HCT116 (cell line): ENCODE measurements at regions not wholly inside any gene's neighbourhood (a gene's known extent, or its start where the extent isn't known, plus 50 kb on each side); places are given as distances from the start of the nearest gene placed in this dataset.
"Not testable (repeated sequence)": the region's sequence is repeated elsewhere in the genome, so short reads cannot be mapped to it uniquely, and the experiment has no call there.

Experiments used
- ATAC-seq: fragments of 200-7000 bp; cut with Tn5 transposase; 2 replicates; pipeline ENCODE4 v1.9.1; 2020; ENCODE audit warnings: mild to moderate bottlenecking, moderate library complexity
- BruUV-seq: library from RNA; stranded (reverse); fragments of 400-500 nt; replicated peaks from 2 replicates; lab custom pipeline; 2021; lab: Mats Ljungman, UMichigan
- CTCF ChIA-PET: fragments of 300-600 bp; sonication (Branson Sonifier 250); formaldehyde crosslinking; loops from one replicate; lab custom pipeline; 2021; ENCODE audit warnings: antibody characterized with exemption; lab: Charles Lee
- POLR2A ChIA-PET: fragments of 300-600, 350-600 bp; sonication (Branson Sonifier 250); formaldehyde crosslinking; loops from one replicate; lab custom pipeline; 2021; ENCODE audit warnings: antibody characterized with exemption; lab: Charles Lee
- RAD21 ChIA-PET, 2 experiments: fragments of 300-600 bp; sonication (Branson Sonifier 250); formaldehyde crosslinking; loops; one replicate each; lab custom pipeline; 2023; ENCODE audit warnings: low total read pairs in 2 of 2; ENCODE audit not compliant: uncharacterized antibody in 2 of 2, unreplicated experiment in 2 of 2, low non-redundant PET in 1 of 2; lab: Charles Lee
- DNase-seq: peaks from one replicate; pipeline ENCODE4 v3.0.0-alpha.2; 2010; ENCODE audit warnings: low read depth, low spot score
- H2AFZ ChIP-seq: fragments of 200-600 bp; shearing (Covaris generic), sonication (generic); 2 replicates; pipeline ENCODE4 v1.6.1; 2017; ENCODE audit warnings: low read depth, mixed run types, mixed read lengths, antibody characterized with exemption, low read length; ENCODE audit not compliant: poor library complexity, severe bottlenecking
- H3K27ac ChIP-seq: 2 replicates; pipeline ENCODE4 v1.5.1; 2012; ENCODE audit warnings: low read depth, low read length
- H3K27me3 ChIP-seq: fragments of 200-600 bp; sonication (generic); 2 replicates; pipeline ENCODE4 v1.6.1; 2016; ENCODE audit warnings: mixed run types, low read length, mixed read lengths; ENCODE audit not compliant: insufficient read depth
- H3K36me3 ChIP-seq, 2 experiments: fragments of 200-500 bp in 1 of 2; fragments of 200-600 bp in 1 of 2; sonication (Bioruptor generic) in 1 of 2; sonication (generic) in 1 of 2; 2 replicates each; pipeline versions ENCODE4 v1.5.1 to v1.6.1; 2014 to 2016; ENCODE audit warnings: low read length in 2 of 2, inconsistent platforms in 1 of 2, mixed read lengths in 1 of 2, mixed run types in 1 of 2; ENCODE audit not compliant: insufficient read depth in 2 of 2, control insufficient read depth in 1 of 2
- H3K4me1 ChIP-seq, 2 experiments: fragments of 200-600 bp in 1 of 2; sonication (generic) in 1 of 2; 2 replicates each; pipeline versions ENCODE4 v1.5.1 to v1.6.1; 2012 to 2017; ENCODE audit warnings: low read length in 2 of 2, inconsistent platforms in 1 of 2, mild to moderate bottlenecking in 1 of 2, mixed read lengths in 1 of 2, mixed run types in 1 of 2, moderate library complexity in 1 of 2; ENCODE audit not compliant: insufficient read depth in 2 of 2, control insufficient read depth in 1 of 2
- H3K4me2 ChIP-seq: fragments of 200-600 bp; sonication (generic); 2 replicates; pipeline ENCODE4 v1.6.1; 2017; ENCODE audit warnings: mixed run types, low read length, mixed read lengths
- H3K4me3 ChIP-seq, 2 experiments: fragments of 200-600 bp in 1 of 2; sonication (generic) in 1 of 2; replicated peaks in 1 of 2; 2 replicates each; pipeline ENCODE4 v1.5.1; 2011 to 2016; ENCODE audit warnings: low read length in 2 of 2, control low read depth in 1 of 2, low read depth in 1 of 2, mild to moderate bottlenecking in 1 of 2, mixed read lengths in 1 of 2, mixed run types in 1 of 2
- H3K79me2 ChIP-seq: fragments of 200-600 bp; sonication (generic); 2 replicates; pipeline ENCODE4 v1.6.1; 2017; ENCODE audit warnings: mild to moderate bottlenecking, mixed run types, low read length, moderate library complexity, mixed read lengths; ENCODE audit not compliant: insufficient read depth
- H3K9ac ChIP-seq: fragments of 200-600 bp; sonication (generic); 2 replicates; pipeline ENCODE4 v1.6.1; 2016; ENCODE audit warnings: low read length, mixed read lengths
- H3K9me2 ChIP-seq: fragments of 200-600 bp; sonication (generic), shearing (Covaris generic); 2 replicates; pipeline ENCODE4 v1.6.1; 2017; ENCODE audit warnings: mixed run types, mild to moderate bottlenecking, moderate library complexity; ENCODE audit not compliant: insufficient read depth
- H3K9me3 ChIP-seq, 2 experiments: fragments of 200-500 bp in 1 of 2; fragments of 200-600 bp in 1 of 2; sonication (Bioruptor generic) in 1 of 2; sonication (generic) in 1 of 2; 2 replicates each; pipeline ENCODE4 v1.6.1; 2014 to 2017; ENCODE audit warnings: low read length in 2 of 2, mixed read lengths in 2 of 2, inconsistent platforms in 1 of 2, low read depth in 1 of 2, mild to moderate bottlenecking in 1 of 2, mixed run types in 1 of 2, moderate library complexity in 1 of 2; ENCODE audit not compliant: control insufficient read depth in 1 of 2, insufficient read depth in 1 of 2
- H4K20me1 ChIP-seq: fragments of 200-600 bp; sonication (generic), shearing (Covaris generic); 2 replicates; pipeline ENCODE4 v1.6.1; 2017; ENCODE audit warnings: mixed run types, mild to moderate bottlenecking, moderate library complexity; ENCODE audit not compliant: insufficient read depth
- CEBPB ChIP-seq: IDR thresholded peaks from 2 replicates; pipeline ENCODE4 v1.6.1; 2012; ENCODE audit warnings: low read depth
- intact Hi-C: fragments of 100-400 bp; cut with micrococcal nuclease; formaldehyde crosslinking; loops from 2 replicates; pipeline ENCODE4 v1.10.0; 2022

DNA sequence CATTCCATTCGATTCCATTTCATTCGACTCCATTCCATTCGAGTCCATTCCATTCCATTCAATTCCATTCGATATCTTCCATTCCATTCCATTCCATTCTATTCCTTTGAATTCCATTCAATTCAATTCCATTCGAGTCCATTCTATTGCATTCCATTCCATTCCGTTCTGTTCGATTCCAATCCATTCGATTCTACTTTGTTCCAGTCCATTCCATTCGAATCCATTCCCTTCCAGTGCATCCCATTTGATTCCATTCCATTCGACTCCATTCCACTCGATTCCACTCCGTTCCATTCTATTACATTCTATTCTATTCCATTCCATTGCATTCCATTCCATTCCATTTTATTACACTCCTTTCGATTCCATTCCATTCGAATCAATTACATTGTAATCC lies 2588.5 kb upstream of the TPTE start:
- H3K4me1 ChIP-seq, H3K4me2 ChIP-seq, H2AFZ ChIP-seq, H3K36me3 ChIP-seq, DNase-seq, CTCF ChIA-PET, BruUV-seq, H3K4me3 ChIP-seq, intact Hi-C loops, H4K20me1 ChIP-seq, ATAC-seq, H3K27ac ChIP-seq, H3K79me2 ChIP-seq, RAD21 ChIA-PET, H3K27me3 ChIP-seq, POLR2A ChIA-PET, H3K9ac ChIP-seq, H3K9me2 ChIP-seq: not testable (repeated sequence)
- peaks cover 76 to 78% of the 10 kb centered on the region in 2 experiments; a peak in 3 of 4 replicates for H3K9me3 ChIP-seq

DNA sequence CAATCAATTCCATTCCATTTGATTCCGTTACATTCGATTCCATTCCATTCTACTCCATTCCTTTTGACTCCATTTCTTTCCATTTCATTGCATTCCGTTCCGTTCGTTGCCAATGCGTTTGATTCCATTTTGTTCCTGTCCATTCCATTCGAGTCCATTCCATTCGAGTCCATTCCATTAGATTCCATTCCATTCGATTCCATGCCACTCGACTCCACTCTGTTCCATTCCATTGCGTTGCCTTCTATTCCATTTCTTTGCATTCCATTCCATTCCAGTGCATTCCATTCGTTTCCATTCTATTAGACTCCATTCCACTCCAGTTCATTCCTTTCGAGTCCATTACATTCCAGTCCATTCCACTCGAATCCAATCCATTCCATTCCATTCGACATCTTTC lies 2587.5 kb upstream of the TPTE start:
- peaks cover 87 to 89% of the 10 kb centered on the region in 2 experiments; a peak in 3 of 4 replicates for H3K9me3 ChIP-seq
- no peaks in the 10 kb centered on the region for H3K79me2 ChIP-seq
- no peak for TF ChIP-seq CEBPB
- H3K4me2 ChIP-seq: no peak overlapping the region
- H3K27me3 ChIP-seq: no peaks in the 10 kb centered on the region
- CTCF ChIA-PET: no interaction called here
- H3K4me1 ChIP-seq: peaks cover 0 to 2% of the 10 kb centered on the region in 2 experiments; a peak in 1 of 4 replicates
- H3K4me3 ChIP-seq: no peak overlapping the region
- no peak overlapping the region for H2AFZ ChIP-seq
- DNase-seq: no peak
- H3K36me3 ChIP-seq: no peaks in the 10 kb centered on the region
- H4K20me1 ChIP-seq: no peaks in the 10 kb centered on the region
- H3K9ac ChIP-seq: no peak overlapping the region
- no peaks in the 10 kb centered on the region for H3K9me2 ChIP-seq
- RAD21 ChIA-PET: no interaction called here
- no peak overlapping the region for H3K27ac ChIP-seq
- no TSS peak for BruUV-seq
- no peak for ATAC-seq
- intact Hi-C loops: no loop called here
- POLR2A ChIA-PET: no interaction called here

DNA sequence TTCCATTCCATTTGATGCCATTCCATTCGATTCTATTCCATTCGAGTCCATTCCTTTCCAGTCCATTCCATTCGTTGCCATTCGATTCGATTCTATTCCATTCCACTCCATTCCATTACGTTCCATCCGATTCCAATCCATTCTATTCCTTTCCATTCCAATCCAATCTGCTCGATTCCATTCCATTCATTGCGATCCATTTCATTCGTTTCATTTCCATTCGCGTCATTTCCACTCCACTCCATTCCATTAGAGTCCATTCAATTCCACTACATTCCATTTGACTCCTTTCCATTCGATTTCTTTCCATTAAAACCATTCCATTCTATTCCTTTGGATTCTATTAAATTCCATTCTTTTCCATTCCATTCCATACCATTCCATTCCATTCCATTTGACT lies 2584.1 kb upstream of the TPTE start:
- H3K4me3 ChIP-seq, BruUV-seq, H3K4me1 ChIP-seq, intact Hi-C loops, POLR2A ChIA-PET, H3K9me2 ChIP-seq, H3K36me3 ChIP-seq, H3K79me2 ChIP-seq, H3K9ac ChIP-seq, H4K20me1 ChIP-seq, DNase-seq, ATAC-seq, H3K27ac ChIP-seq, H2AFZ ChIP-seq, RAD21 ChIA-PET, CTCF ChIA-PET, H3K27me3 ChIP-seq, H3K4me2 ChIP-seq: not testable (repeated sequence)
- H3K9me3 ChIP-seq: peaks cover 98 to 99% of the 10 kb centered on the region in 2 experiments; a peak in 3 of 4 replicates

DNA sequence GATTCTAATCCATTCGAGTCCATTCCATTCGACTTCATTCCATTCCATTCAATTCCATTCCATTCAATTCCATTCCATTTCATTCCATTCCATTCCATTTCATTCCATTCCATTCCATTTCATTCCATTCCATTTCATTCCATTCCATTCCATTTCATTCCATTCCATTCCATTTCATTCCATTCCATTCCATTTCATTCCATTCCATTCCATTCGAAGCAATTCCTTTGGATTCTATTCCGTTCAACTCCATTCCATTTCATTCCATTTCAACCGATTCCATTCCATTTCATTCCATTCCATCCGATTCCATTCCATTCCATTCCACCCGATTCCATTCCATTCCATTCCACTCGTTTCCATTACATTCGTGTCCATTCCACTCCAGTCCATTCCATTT lies 2583.2 kb upstream of the TPTE start:
- H3K9ac ChIP-seq, CTCF ChIA-PET, H3K27ac ChIP-seq, H3K79me2 ChIP-seq, BruUV-seq, H3K4me2 ChIP-seq, intact Hi-C loops, ATAC-seq, H3K27me3 ChIP-seq, POLR2A ChIA-PET, H3K36me3 ChIP-seq, H2AFZ ChIP-seq, H3K9me2 ChIP-seq, H4K20me1 ChIP-seq, DNase-seq, RAD21 ChIA-PET, H3K4me3 ChIP-seq, H3K4me1 ChIP-seq: not testable (repeated sequence)
- peaks cover 98 to 99% of the 10 kb centered on the region in 2 experiments; a peak in 3 of 4 replicates for H3K9me3 ChIP-seq
